Suprapubic skin (tissue), 4 donors: ENCODE measurements at regions not wholly inside any gene's neighbourhood (a gene's known extent, or its start where the extent isn't known, plus 50 kb on each side); places are given as distances from the start of the nearest gene placed in this dataset.

ENCODE experiments used
- DNase-seq, 2 donors: peaks; one replicate each; pipeline ENCODE4 v3.0.0-alpha.2; 2019; ENCODE audit warnings: low spot score in 2 of 2
- H3K27ac ChIP-seq: fragments of 200-600 bp; sonication (generic); one replicate; pipeline ENCODE4 v1.5.1; 2019
- H3K27me3 ChIP-seq: fragments of 200-600 bp; sonication (generic); one replicate; pipeline ENCODE4 v1.5.1; 2019
- H3K36me3 ChIP-seq: fragments of 200-600 bp; sonication (generic); one replicate; pipeline ENCODE4 v1.5.1; 2019
- H3K4me1 ChIP-seq: fragments of 200-600 bp; sonication (generic); one replicate; pipeline ENCODE4 v1.5.1; 2019
- H3K4me3 ChIP-seq: fragments of 200-600 bp; sonication (generic); one replicate; pipeline ENCODE4 v1.5.1; 2019; ENCODE audit warnings: mild to moderate bottlenecking
- H3K9me3 ChIP-seq: fragments of 200-600 bp; sonication (generic); one replicate; pipeline ENCODE4 v1.5.1; 2019
- EP300 ChIP-seq: sonication (generic); formaldehyde crosslinking; IDR thresholded peaks from one replicate; pipeline ENCODE4 v1.6.1; 2017; ENCODE audit warnings: antibody characterized with exemption
- POLR2A ChIP-seq, 2 donors: fragments of 450-650 bp; IDR thresholded peaks; one replicate each; pipeline ENCODE4 v1.6.1; 2017; ENCODE audit warnings: antibody characterized with exemption in 2 of 2, mild to moderate bottlenecking in 2 of 2, moderate library complexity in 2 of 2
- POLR2AphosphoS5 ChIP-seq, 3 donors: sonication (generic); formaldehyde crosslinking; IDR thresholded peaks; one replicate each; pipeline ENCODE4 v1.6.1; 2017; ENCODE audit warnings: antibody characterized with exemption in 3 of 3
- WGBS: methylation state at CpG from one replicate; pipeline ENCODE4 v1.1.5; 2018; 5-methylcytosine and 5-hydroxymethylcytosine counted together
- TF ChIP-seq, protein P1 (sequence below), 2 donors: fragments of 200-600 bp in 1 of 2; fragments of 450-650 bp in 1 of 2; sonication (generic) in 1 of 2; IDR thresholded peaks; one replicate each; pipeline ENCODE4 v1.5.1; 2016 to 2019; ENCODE audit warnings: antibody characterized with exemption in 2 of 2, mild to moderate bottlenecking in 1 of 2, moderate library complexity in 1 of 2

GRCh38 chr12:90003688-90004087, 295.1 kb upstream of the ATP2B1 start:
- no peaks in the 10 kb centered on the region for H3K36me3 ChIP-seq
- TF ChIP-seq, protein P1, sequence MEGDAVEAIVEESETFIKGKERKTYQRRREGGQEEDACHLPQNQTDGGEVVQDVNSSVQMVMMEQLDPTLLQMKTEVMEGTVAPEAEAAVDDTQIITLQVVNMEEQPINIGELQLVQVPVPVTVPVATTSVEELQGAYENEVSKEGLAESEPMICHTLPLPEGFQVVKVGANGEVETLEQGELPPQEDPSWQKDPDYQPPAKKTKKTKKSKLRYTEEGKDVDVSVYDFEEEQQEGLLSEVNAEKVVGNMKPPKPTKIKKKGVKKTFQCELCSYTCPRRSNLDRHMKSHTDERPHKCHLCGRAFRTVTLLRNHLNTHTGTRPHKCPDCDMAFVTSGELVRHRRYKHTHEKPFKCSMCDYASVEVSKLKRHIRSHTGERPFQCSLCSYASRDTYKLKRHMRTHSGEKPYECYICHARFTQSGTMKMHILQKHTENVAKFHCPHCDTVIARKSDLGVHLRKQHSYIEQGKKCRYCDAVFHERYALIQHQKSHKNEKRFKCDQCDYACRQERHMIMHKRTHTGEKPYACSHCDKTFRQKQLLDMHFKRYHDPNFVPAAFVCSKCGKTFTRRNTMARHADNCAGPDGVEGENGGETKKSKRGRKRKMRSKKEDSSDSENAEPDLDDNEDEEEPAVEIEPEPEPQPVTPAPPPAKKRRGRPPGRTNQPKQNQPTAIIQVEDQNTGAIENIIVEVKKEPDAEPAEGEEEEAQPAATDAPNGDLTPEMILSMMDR (IDR thresholded peaks at IDR 0.05) = no peak
- TF ChIP-seq POLR2A (IDR thresholded peaks at IDR 0.05) (no peak), POLR2AphosphoS5 (IDR thresholded peaks at IDR 0.05) (no peak), EP300 (no peak)
- no peaks in the 10 kb centered on the region for H3K4me1 ChIP-seq
- 91% methylated on average over 1 of the region's 1 CpG for WGBS
- no peaks in the 10 kb centered on the region for H3K27me3 ChIP-seq
- H3K4me3 ChIP-seq = no peak overlapping the region
- no peak for DNase-seq
- no peaks in the 10 kb centered on the region for H3K9me3 ChIP-seq
- H3K27ac ChIP-seq = no peak overlapping the region

- DNase-seq = no peak
- WGBS = 94% methylated on average over 3 of the region's 3 CpGs
- H3K4me1 ChIP-seq = no peaks in the 10 kb centered on the region
These were observed 292.1 kb upstream of the ATP2B1 start for GRCh38 chr12:90000721-90001120.

GRCh38 chr12:89999699-90000505, 291.3 kb upstream of the ATP2B1 start:
- no peaks in the 10 kb centered on the region for H3K36me3 ChIP-seq
- H3K4me3 ChIP-seq = no peak overlapping the region
- H3K27me3 ChIP-seq = no peaks in the 10 kb centered on the region
- H3K4me1 ChIP-seq = no peaks in the 10 kb centered on the region
- DNase-seq = no peak
- TF ChIP-seq POLR2A (IDR thresholded peaks at IDR 0.05) = no peak
- TF ChIP-seq, protein P1 (IDR thresholded peaks at IDR 0.05) = no peak
- no peak for TF ChIP-seq EP300
- no peak for TF ChIP-seq POLR2AphosphoS5 (IDR thresholded peaks at IDR 0.05)
- H3K9me3 ChIP-seq = no peaks in the 10 kb centered on the region
- WGBS = 43% methylated on average over 2 of the region's 2 CpGs
- no peak overlapping the region for H3K27ac ChIP-seq

More at GRCh38 chr12:90000721-90001120, 292.1 kb upstream of the ATP2B1 start:
- Histone ChIP-seq H3K9me3 (no peaks in the 10 kb centered on the region), H3K27ac (no peak overlapping the region), H3K27me3 (no peaks in the 10 kb centered on the region), H3K36me3 (no peaks in the 10 kb centered on the region), H3K4me3 (no peak overlapping the region)
- TF ChIP-seq, protein P1 (IDR thresholded peaks at IDR 0.05) = no peak
- TF ChIP-seq POLR2A (IDR thresholded peaks at IDR 0.05) (no peak), POLR2AphosphoS5 (IDR thresholded peaks at IDR 0.05) (no peak), EP300 (no peak)

DNA sequence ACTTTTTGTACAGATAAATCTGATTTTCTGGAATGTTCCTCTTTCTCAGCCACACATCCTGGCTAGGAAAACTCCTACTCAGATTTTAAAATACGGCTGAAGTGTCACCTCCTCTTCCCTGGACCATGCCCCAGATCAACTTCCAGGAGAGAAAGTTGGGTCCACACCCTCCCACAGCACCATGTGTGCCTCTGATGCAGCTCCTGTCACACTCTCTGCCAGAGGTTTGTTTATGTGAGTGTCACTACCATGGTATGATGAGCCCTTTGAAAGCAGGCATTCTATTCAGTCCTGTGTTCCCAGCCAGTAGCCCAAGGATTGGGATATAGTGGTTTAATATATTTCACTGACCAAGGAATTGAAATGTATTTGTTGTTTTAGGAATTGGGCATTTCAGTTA, 287.2 kb upstream of the ATP2B1 start:
- H3K27me3 ChIP-seq = no peaks in the 10 kb centered on the region
- H3K36me3 ChIP-seq = no peaks in the 10 kb centered on the region
- no peak overlapping the region for H3K4me3 ChIP-seq
- H3K4me1 ChIP-seq = no peaks in the 10 kb centered on the region
- no peak overlapping the region for H3K27ac ChIP-seq
- TF ChIP-seq, protein P1 (IDR thresholded peaks at IDR 0.05) = no peak
- TF ChIP-seq POLR2A (IDR thresholded peaks at IDR 0.05) (no peak), POLR2AphosphoS5 (IDR thresholded peaks at IDR 0.05) (no peak), EP300 (no peak)
- H3K9me3 ChIP-seq = no peaks in the 10 kb centered on the region
- DNase-seq = no peak
- WGBS = 59% methylated on average over 1 of the region's 1 CpG

DNA sequence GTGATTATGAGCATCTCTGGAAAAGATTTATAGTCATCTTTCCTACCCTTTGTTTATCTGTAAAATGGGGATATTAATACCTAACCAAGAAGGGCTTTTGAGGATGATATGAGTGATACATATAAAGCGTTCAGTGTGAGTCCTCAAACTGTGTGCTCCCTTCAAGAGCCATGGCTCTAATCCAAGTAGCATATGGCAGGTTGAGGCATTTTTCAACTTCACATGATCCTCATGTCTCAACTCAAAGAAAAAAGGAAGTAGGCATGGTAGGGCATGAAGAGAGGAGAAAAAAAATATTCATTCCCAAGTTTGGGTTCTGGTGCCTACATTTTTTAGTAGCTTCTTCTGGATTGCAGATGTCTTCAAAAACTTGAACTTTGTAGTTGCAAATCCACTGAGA, 286.3 kb upstream of the ATP2B1 start:
- TF ChIP-seq, protein P1 (IDR thresholded peaks at IDR 0.05) = no peak
- TF ChIP-seq EP300 (no peak), POLR2AphosphoS5 (IDR thresholded peaks at IDR 0.05) (no peak), POLR2A (IDR thresholded peaks at IDR 0.05) (no peak)
- Histone ChIP-seq H3K4me1 (no peaks in the 10 kb centered on the region), H3K27ac (no peak overlapping the region), H3K36me3 (no peaks in the 10 kb centered on the region), H3K27me3 (no peaks in the 10 kb centered on the region), H3K9me3 (no peaks in the 10 kb centered on the region), H3K4me3 (no peak overlapping the region)
- WGBS = 94% methylated on average over 1 of the region's 1 CpG
- DNase-seq = no peak
